OCI-M1 (cell line): ENCODE measurements at regions not wholly inside any gene's neighbourhood (a gene's known extent, or its start where the extent isn't known, plus 50 kb on each side); places are given as distances from the start of the nearest gene placed in this dataset.
A peak's percentile ranks its signal among the peaks of the same experiment; 100 is the strongest.
"Not testable (repeated sequence)": the region's sequence is repeated elsewhere in the genome, so short reads cannot be mapped to it uniquely, and the experiment has no call there.

Experiments
- DNase-seq: peaks from one replicate; lab custom pipeline; 2025; lab: John Stamatoyannopoulos, UW

DNA sequence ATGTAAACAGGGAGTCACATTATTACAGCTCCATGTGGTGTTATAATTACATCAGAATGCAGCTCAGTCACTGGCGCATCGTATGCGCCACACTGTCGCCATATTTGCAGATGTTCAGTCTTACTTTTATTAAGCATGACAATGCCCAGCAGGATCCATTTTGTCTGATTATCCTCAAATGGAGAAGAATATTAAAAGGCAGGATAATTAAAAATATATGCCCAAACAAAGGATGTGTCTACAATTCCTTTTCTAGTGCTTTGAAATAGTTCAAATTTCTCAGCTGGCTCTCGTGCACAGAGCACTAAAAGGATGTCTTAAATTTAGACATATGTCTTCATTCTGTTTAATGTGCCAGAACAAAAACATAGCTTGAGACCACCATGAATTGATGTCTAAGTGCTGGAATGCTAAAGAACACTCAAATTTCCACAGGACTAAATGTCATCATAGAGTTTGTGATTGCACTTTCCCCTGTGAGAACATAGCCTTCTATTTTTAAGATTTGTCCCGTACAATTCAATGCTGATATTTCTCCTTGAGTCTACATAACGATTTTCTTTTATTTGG is 168.0 kb downstream of the DKK1 start:
- no peak for DNase-seq

- DNase-seq: peak; percentile 77
Observed at GRCh38 chr10:52483587-52483986, 169.5 kb downstream of the DKK1 start.

DNA sequence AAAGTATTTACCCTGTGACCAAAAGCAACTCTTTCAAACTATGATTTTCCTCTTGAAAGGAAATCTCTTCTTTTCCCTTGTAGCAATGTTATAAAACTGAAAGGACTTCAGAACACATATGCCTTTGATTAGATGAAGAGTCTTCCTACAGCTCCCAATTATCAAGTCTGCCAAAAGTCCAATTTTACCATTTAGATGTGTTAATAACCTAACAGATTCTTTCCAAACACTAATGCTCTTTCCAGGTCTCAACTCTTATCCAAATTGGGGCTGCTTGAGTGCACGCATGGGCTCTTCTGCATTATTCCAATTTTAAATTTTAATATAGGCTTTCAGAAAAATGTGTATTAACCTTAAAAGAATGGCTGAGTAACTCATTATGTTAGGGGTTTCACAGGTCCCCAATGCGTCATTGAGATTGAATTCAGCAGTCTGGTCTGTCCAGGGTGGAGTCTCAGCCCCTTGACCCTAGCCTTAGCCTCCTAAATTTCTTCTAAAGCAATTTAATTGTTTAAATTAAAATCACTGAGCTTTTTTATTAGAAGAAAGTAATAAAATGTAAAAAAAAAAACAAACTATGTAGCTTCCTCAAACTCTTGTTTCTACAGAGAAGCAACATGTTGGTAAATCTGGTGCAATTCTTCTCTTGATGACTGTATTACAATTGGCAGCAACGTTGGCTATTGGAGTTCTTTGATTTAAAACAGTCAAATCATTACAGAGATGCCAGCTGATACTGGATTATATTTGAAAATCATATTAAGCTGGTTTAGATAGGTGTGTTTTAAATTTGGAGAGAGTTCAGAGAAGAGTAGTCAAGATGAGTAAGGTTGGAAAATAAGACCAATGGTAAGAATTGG is 170.4 kb downstream of the DKK1 start:
- no peak for DNase-seq

DNA sequence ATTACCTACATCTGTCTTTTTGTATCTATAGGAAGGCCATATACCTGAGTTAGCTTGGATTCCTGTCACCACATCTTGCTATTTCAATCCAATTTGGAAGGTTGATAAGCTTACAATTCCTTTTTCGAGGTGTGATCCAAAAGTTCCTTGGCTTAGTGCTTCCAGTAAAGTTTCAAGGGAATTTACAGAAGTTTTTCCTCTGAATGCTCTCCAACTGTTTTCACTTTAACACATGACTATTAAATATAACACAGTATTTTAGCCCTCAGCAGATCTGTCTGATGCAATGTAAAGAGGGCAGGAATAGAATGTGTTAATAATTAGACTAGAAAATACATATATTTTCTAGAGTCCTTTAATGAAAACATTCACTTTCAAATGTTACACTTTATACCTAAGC is 171.4 kb downstream of the DKK1 start:
- no peak for DNase-seq

DNA sequence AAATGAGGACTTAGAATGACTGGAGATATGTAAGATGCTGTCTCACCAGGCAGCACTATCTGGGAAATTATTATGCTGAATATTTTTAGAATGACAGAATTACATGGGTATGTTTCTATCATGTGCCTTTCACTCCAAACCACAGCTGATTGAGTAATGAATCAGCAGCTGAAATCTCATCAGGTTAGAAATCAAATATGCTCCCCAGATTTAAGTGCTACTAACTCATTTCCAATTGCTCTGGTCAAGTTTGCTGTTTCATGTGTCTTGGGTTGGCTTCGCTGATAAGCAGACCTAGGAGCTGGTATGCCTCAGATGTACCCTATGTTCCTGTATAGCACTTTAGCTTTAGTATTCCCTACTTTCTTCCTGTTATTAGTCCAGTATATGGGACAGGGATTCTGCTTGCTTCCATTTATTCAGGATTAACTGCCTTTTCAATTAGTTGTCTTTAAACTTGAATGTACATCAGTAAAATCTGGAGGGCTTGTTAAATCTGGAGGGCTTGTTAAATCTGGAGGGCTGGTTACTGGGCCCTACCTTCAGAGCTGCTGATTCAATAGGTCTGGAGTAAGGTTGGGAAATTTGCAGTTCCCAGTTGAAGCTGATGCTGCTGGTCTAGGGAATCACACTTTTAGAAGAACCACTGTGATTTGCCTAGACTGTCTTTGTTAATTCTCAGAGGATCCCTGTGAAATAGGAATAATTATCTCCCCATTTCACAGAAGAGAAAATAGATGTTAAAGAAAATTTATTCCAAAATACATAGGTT is 172.9 kb downstream of the DKK1 start:
- peak; percentile 26 for DNase-seq

GRCh38 chr10:52488606-52489485 is 174.8 kb downstream of the DKK1 start:
- DNase-seq: peak; percentile 74

DNA sequence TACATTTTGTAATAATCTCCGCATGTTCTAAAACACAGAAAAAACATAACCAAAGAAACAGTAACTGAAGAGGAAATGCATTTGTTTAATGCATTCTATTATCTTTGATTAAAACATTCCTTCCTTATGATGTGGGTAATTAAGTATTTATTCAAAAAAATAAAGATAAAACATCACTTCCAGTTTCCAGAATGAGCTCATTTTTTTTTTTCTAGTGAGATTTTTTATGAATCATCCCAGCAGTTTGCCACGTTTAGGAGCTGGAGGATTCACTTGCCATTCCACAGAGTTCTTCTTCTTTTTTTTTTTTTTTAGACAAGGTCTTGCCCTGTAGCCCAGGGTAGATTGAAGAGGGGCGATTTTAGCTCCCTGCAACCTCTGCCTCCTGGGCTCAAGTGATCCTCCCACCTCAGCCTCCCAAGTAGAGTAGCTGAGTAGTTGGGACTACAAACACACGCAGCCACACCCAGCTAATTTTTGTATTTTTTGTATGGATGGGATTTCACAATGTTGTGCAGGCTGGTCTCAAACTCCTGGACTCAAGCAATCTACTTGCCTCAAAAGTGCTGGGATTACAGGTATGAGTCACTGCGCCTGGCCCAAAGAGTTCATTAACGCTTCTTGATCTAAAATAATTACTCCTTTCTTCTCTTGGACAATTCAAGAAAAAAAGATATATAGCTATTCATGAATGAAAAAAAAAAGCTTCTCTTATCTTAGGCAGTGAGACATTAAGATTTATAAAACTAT is 177.3 kb downstream of the DKK1 start:
- no peak for DNase-seq

GRCh38 chr10:52499281-52499680 is 185.2 kb downstream of the DKK1 start:
- no peak for DNase-seq

- no peak for DNase-seq
Observed at GRCh38 chr10:52500476-52500875, 186.4 kb downstream of the DKK1 start.

DNA sequence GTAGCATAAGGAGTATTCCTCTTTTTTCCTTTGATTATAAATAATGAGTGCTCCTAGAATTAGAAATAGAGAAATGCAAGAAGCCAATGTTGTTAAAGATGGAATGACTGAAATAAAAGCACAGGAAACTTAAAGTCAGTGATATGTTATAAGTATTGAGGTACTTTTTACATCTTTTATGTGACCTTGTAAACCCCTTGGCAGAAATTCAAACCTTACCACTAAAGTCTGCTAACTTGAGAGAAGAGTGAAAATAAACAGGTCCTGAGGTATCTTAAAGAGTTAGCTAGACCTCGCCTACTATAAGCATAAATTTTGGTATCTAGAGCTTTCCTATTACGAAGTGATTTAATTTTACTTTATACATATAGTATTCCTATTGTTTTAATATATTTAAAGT is 188.2 kb downstream of the DKK1 start:
- no peak for DNase-seq

GRCh38 chr10:52505341-52505740 is 191.3 kb downstream of the DKK1 start:
- DNase-seq: not testable (repeated sequence)

GRCh38 chr10:52514481-52514880 is 200.4 kb downstream of the DKK1 start:
- no peak for DNase-seq

GRCh38 chr10:52517012-52517411 is 202.9 kb downstream of the DKK1 start:
- no peak for DNase-seq

DNA sequence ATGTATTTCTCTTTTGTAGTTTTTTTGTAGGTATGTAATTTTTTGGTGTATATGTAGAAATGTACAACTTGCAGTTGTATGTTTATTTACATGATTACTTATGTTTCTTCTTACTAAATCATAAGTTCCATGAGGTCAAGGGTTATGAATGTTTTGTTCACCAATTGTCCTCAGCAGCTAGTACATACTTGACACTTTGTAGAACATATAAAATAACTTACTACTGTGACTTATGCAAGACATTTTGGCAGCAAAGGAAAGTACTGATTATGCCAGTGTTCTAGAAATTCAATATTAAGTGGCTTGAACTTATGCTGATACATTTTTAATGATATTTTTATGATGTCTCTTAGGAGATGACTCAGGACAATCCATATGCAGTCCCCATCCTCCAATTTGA is 209.6 kb downstream of the DKK1 start:
- no peak for DNase-seq

GRCh38 chr10:52525761-52526160 is 211.7 kb downstream of the DKK1 start:
- no peak for DNase-seq

DNA sequence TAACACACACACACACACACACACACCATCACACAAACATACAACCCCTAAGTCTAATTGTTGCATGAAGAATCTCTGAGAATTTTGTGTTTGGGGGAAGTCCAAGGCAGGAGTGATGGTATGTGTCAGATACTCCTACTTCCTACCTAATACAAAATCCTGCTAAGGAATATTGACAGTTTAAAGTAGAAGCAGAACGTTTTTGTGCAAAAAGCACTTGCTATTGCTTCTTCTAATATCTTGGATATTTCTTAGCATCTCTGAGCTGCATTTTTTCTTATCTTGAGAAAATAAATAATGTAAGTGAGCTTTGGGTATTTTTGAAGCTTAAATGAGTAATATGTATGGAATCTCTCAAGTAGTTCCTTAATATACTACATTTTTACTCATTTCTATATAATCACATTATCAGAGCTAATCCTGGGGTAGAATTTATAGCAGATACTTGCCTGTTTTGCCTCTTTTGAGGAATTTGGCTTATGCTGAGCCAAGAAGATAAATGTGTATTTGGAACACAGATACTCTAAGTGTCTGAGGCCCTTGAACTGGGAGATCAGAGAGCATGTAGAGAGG is 212.3 kb downstream of the DKK1 start:
- DNase-seq: no peak

DNA sequence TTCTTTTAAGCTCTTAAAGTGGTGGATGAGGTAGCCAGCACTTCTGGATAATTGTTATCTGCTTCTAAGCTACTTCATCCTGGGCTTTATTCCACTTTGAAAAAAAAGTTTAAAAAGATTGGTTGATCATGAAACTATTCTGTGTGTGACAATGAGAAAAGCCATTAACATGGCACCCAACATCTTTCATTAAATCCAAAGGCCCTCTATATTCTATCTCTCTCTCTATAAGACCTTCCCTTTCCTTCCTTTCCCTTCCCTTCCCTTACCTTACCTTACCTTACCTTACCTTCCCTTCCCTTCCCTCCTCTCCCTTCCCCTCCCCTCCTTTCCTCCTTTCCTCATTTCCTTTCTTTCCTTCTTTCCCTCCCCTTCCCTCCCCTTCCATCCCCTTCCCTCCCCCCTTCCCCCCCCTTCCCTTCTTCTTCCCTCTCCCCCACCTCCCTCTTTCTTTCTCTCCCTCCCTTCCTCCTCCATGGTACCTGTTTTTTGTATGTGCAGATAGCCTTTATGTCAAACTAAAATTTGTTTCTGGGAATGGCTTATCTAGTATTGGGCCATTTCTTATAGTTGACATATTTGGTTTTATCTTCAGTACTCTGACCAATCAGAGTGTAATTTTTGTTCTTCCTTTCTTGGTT is 218.7 kb downstream of the DKK1 start:
- no peak for DNase-seq

GRCh38 chr10:52533986-52534385 is 219.9 kb downstream of the DKK1 start:
- no peak for DNase-seq

GRCh38 chr10:52539463-52539862 is 225.4 kb downstream of the DKK1 start:
- DNase-seq: no peak

DNA sequence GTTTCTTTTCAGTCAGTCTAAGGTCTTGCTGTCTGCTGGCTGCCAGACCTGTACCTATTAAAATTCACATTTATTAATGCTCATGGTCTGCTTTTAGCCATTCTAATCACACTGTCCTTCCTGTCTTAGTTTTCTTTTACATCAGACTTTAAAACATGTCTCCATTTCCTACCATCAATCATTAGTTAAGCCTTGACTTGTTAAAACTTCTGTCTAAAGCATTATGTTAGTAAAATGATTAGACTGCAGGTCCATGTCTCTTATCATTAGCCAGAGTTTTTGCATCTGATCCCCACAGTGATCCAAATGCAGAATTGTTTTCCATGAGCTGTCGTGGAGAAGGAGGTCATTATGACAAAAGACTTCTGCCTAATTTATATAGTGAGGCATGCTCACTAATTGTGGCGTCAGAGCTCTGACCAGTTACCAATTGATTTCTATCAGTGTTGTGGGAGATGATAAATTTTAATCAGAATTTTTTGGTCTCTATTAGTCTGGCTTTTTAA is 226.5 kb downstream of the DKK1 start:
- no peak for DNase-seq
